ENCODE measurements at regions not wholly inside any gene's neighbourhood (a gene's known extent, or its start where the extent isn't known, plus 50 kb on each side); places are given as distances from the start of the nearest gene placed in this dataset.

GRCh38 chr9:16258191-16258590, 612.3 kb downstream of the BNC2 start:
- no peak for ATAC-seq
- no peaks in the 10 kb centered on the region for H3K4me1 Mint-ChIP-seq
- H3K36me3 Mint-ChIP-seq, result no peaks in the 10 kb centered on the region
- H3K4me3 Mint-ChIP-seq, result no peak overlapping the region
- H3K27ac Mint-ChIP-seq, result no peak overlapping the region
- H3K9me3 Mint-ChIP-seq, result peaks cover 6% of the 10 kb centered on the region
- DNase-seq (ENCODE audit: low spot score in 2 of 2), result no peak

GRCh38 chr9:16258708-16259107, 611.8 kb downstream of the BNC2 start:
- H3K27ac Mint-ChIP-seq, result no peak overlapping the region
- DNase-seq (ENCODE audit: low spot score in 2 of 2) (no peak), ATAC-seq (no peak)
- H3K4me3 Mint-ChIP-seq, result no peak overlapping the region
- H3K4me1 Mint-ChIP-seq, result no peaks in the 10 kb centered on the region
- H3K36me3 Mint-ChIP-seq, result no peaks in the 10 kb centered on the region
- peaks cover 6% of the 10 kb centered on the region for H3K9me3 Mint-ChIP-seq

GRCh38 chr9:16262477-16263261, 607.8 kb downstream of the BNC2 start:
- H3K27ac Mint-ChIP-seq, result no peak overlapping the region
- no peak overlapping the region for H3K4me3 Mint-ChIP-seq
- DNase-seq (ENCODE audit: low spot score in 2 of 2) (no peak), ATAC-seq (no peak)
- H3K36me3 Mint-ChIP-seq, result no peaks in the 10 kb centered on the region
- H3K9me3 Mint-ChIP-seq, result peaks cover 14% of the 10 kb centered on the region
- no peaks in the 10 kb centered on the region for H3K4me1 Mint-ChIP-seq

- ATAC-seq (no peak), DNase-seq (ENCODE audit: low spot score in 2 of 2) (no peak)
- peaks cover 12% of the 10 kb centered on the region for H3K9me3 Mint-ChIP-seq
- H3K4me3 Mint-ChIP-seq, result no peak overlapping the region
- H3K27ac Mint-ChIP-seq, result no peak overlapping the region
- no peaks in the 10 kb centered on the region for H3K36me3 Mint-ChIP-seq
- no peaks in the 10 kb centered on the region for H3K4me1 Mint-ChIP-seq
Observed at GRCh38 chr9:16265688-16266087, 604.8 kb downstream of the BNC2 start.

GRCh38 chr9:16266648-16267276, 603.7 kb downstream of the BNC2 start:
- Mint-ChIP-seq H3K9me3 (peaks cover 12% of the 10 kb centered on the region), H3K4me3 (no peak overlapping the region), H3K4me1 (no peaks in the 10 kb centered on the region), H3K27ac (no peak overlapping the region), H3K36me3 (no peaks in the 10 kb centered on the region)
- no peak for ATAC-seq
- DNase-seq (ENCODE audit: low spot score in 2 of 2), result no peak

GRCh38 chr9:16267281-16268066, 603.0 kb downstream of the BNC2 start:
- H3K4me1 Mint-ChIP-seq, result no peaks in the 10 kb centered on the region
- no peak overlapping the region for H3K27ac Mint-ChIP-seq
- no peaks in the 10 kb centered on the region for H3K36me3 Mint-ChIP-seq
- ATAC-seq (no peak), DNase-seq (ENCODE audit: low spot score in 2 of 2) (no peak)
- peaks cover 12% of the 10 kb centered on the region for H3K9me3 Mint-ChIP-seq
- H3K4me3 Mint-ChIP-seq, result no peak overlapping the region

GRCh38 chr9:16268067-16268881, 602.2 kb downstream of the BNC2 start:
- ATAC-seq (no peak), DNase-seq (ENCODE audit: low spot score in 2 of 2) (no peak)
- H3K27ac Mint-ChIP-seq, result no peak overlapping the region
- H3K9me3 Mint-ChIP-seq, result peaks cover 12% of the 10 kb centered on the region
- H3K4me1 Mint-ChIP-seq, result no peaks in the 10 kb centered on the region
- no peak overlapping the region for H3K4me3 Mint-ChIP-seq
- no peaks in the 10 kb centered on the region for H3K36me3 Mint-ChIP-seq

- H3K9me3 Mint-ChIP-seq, result peaks cover 8% of the 10 kb centered on the region
- no peak for DNase-seq (ENCODE audit: low spot score in 2 of 2)
- H3K27ac Mint-ChIP-seq, result no peak overlapping the region
- H3K4me1 Mint-ChIP-seq, result no peaks in the 10 kb centered on the region
- no peaks in the 10 kb centered on the region for H3K36me3 Mint-ChIP-seq
- H3K4me3 Mint-ChIP-seq, result no peak overlapping the region
- no peak for ATAC-seq
Observed at GRCh38 chr9:16271967-16272366, 598.5 kb downstream of the BNC2 start.

GRCh38 chr9:16272776-16273175, 597.7 kb downstream of the BNC2 start:
- no peak for ATAC-seq
- no peak overlapping the region for H3K4me3 Mint-ChIP-seq
- H3K36me3 Mint-ChIP-seq, result no peaks in the 10 kb centered on the region
- no peak for DNase-seq (ENCODE audit: low spot score in 2 of 2)
- H3K27ac Mint-ChIP-seq, result no peak overlapping the region
- H3K9me3 Mint-ChIP-seq, result peaks cover 8% of the 10 kb centered on the region
- H3K4me1 Mint-ChIP-seq, result no peaks in the 10 kb centered on the region

- ATAC-seq (no peak), DNase-seq (ENCODE audit: low spot score in 2 of 2) (no peak)
- no peak overlapping the region for H3K4me3 Mint-ChIP-seq
- no peaks in the 10 kb centered on the region for H3K4me1 Mint-ChIP-seq
- no peak overlapping the region for H3K27ac Mint-ChIP-seq
- H3K36me3 Mint-ChIP-seq, result no peaks in the 10 kb centered on the region
- peaks cover 4% of the 10 kb centered on the region for H3K9me3 Mint-ChIP-seq
Observed at GRCh38 chr9:16275795-16276624, 594.5 kb downstream of the BNC2 start.

- ATAC-seq, result no peak
- no peak for DNase-seq (ENCODE audit: low spot score in 2 of 2)
- no peak overlapping the region for H3K27ac Mint-ChIP-seq
- H3K9me3 Mint-ChIP-seq, result peaks cover 4% of the 10 kb centered on the region
- H3K4me3 Mint-ChIP-seq, result no peak overlapping the region
- H3K36me3 Mint-ChIP-seq, result no peaks in the 10 kb centered on the region
- H3K4me1 Mint-ChIP-seq, result no peaks in the 10 kb centered on the region
Observed at GRCh38 chr9:16276866-16277265, 593.6 kb downstream of the BNC2 start.

- DNase-seq (ENCODE audit: low spot score in 2 of 2), result no peak
- H3K4me1 Mint-ChIP-seq, result no peaks in the 10 kb centered on the region
- ATAC-seq, result no peak
- peaks cover 4% of the 10 kb centered on the region for H3K9me3 Mint-ChIP-seq
- H3K36me3 Mint-ChIP-seq, result no peaks in the 10 kb centered on the region
- H3K27ac Mint-ChIP-seq, result no peak overlapping the region
- H3K4me3 Mint-ChIP-seq, result no peak overlapping the region
Observed at GRCh38 chr9:16277471-16277960, 593.0 kb downstream of the BNC2 start.

GRCh38 chr9:16278326-16278999, 592.0 kb downstream of the BNC2 start:
- H3K27ac Mint-ChIP-seq, result no peak overlapping the region
- ATAC-seq (no peak), DNase-seq (ENCODE audit: low spot score in 2 of 2) (no peak)
- no peak overlapping the region for H3K4me3 Mint-ChIP-seq
- H3K9me3 Mint-ChIP-seq, result peaks cover 6% of the 10 kb centered on the region
- no peaks in the 10 kb centered on the region for H3K36me3 Mint-ChIP-seq
- H3K4me1 Mint-ChIP-seq, result no peaks in the 10 kb centered on the region

- Mint-ChIP-seq H3K9me3 (peaks cover 7% of the 10 kb centered on the region), H3K4me3 (no peak overlapping the region), H3K27ac (no peak overlapping the region), H3K36me3 (no peaks in the 10 kb centered on the region), H3K4me1 (no peaks in the 10 kb centered on the region)
- DNase-seq (ENCODE audit: low spot score in 2 of 2) (no peak), ATAC-seq (no peak)
Observed at GRCh38 chr9:16281707-16282106, 588.8 kb downstream of the BNC2 start.
